ENCODE measurements at regions not wholly inside any gene's neighbourhood (a gene's known extent, or its start where the extent isn't known, plus 50 kb on each side); places are given as distances from the start of the nearest gene placed in this dataset.

- TF ChIP-seq CTCF (IDR thresholded peaks at IDR 0.05; ENCODE audit: low read depth, low read length), result no peak
- TF ChIP-seq EZH2phosphoT487 (IDR thresholded peaks at IDR 0.05; ENCODE audit: low read depth), result no peak
Observed at GRCh38 chrX:95974096-95974470, 710.6 kb upstream of the DIAPH2 start.
